ENCODE measurements at regions not wholly inside any gene's neighbourhood (a gene's known extent, or its start where the extent isn't known, plus 50 kb on each side); places are given as distances from the start of the nearest gene placed in this dataset.

DNA sequence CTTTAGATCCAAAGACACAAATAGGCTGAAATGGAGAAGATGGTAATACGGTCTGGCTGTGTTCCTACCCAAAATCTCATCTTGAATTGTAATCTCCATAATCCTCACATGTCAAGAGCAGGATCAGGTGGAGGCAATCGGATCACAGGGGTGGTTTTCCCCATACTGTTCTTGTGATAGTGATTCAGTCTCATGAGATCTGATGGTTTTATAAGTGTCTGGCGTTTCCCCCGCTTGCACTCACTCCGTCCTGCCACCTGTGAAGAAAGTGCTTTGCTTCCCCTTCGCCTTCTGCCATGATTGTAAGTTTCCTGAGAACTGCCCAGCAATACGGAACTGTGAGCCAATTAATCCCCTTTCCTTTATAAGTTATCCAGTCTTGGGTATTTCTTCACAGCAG, 1795.5 kb upstream of the FLRT2 start:
- no peak for DNase-seq (ENCODE audit: low read depth in 6 of 9, low spot score in 9 of 9)
- WGBS, result 80% methylated on average over 7 of the region's 7 CpGs

DNA sequence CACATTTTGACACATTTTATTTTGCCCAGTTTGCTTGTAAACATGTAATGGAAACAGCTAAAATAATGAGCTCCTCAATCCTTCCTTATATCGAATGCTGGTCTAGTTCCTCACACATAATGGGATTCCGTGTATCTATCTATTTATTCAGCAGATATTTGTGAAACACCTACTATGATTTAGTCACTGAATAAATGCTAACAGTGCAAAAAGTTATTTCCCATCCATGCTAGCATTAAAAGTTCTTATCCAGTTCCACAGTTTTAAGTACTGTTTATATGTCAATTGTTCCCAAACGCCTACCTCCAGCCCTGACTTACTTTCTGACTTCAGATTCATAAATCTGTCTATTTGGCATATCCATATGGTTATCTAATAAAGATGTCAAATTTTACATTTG, 1788.7 kb upstream of the FLRT2 start:
- H3K9me3 ChIP-seq (ENCODE audit: control insufficient read depth in 2 of 2, insufficient read depth in 1 of 2, low read length in 1 of 2), result no peaks in the 10 kb centered on the region
- no peaks in the 10 kb centered on the region for H3K4me1 ChIP-seq (ENCODE audit: control insufficient read depth in 2 of 2, insufficient read depth in 2 of 2, low read length in 2 of 2)
- 90% methylated on average over 3 of the region's 3 CpGs for WGBS
- no peaks in the 10 kb centered on the region for H3K36me3 ChIP-seq (ENCODE audit: control insufficient read depth in 2 of 2, insufficient read depth in 2 of 2, low read length in 1 of 2)
- no peak overlapping the region for H3K27ac ChIP-seq (ENCODE audit: low read depth in 1 of 2, low read length in 1 of 2)
- no peaks in the 10 kb centered on the region for H3K27me3 ChIP-seq (ENCODE audit: control insufficient read depth in 2 of 2, insufficient read depth in 1 of 2, low read length in 1 of 2)
- no peak for DNase-seq (ENCODE audit: low read depth in 6 of 9, low spot score in 9 of 9)
- no peak overlapping the region for H3K4me3 ChIP-seq (ENCODE audit: low read length in 2 of 2)

More for the DNA sequence above, 1795.5 kb upstream of the FLRT2 start:
- Histone ChIP-seq H3K9me3 (ENCODE audit: control insufficient read depth in 2 of 2, insufficient read depth in 1 of 2, low read length in 1 of 2) (peaks cover 0 to 3% of the 10 kb centered on the region in 2 donors), H3K4me1 (ENCODE audit: control insufficient read depth in 2 of 2, insufficient read depth in 2 of 2, low read length in 2 of 2) (no peaks in the 10 kb centered on the region), H3K27ac (ENCODE audit: low read depth in 1 of 2, low read length in 1 of 2) (no peak overlapping the region), H3K4me3 (ENCODE audit: low read length in 2 of 2) (no peak overlapping the region), H3K27me3 (ENCODE audit: control insufficient read depth in 2 of 2, insufficient read depth in 1 of 2, low read length in 1 of 2) (no peaks in the 10 kb centered on the region), H3K36me3 (ENCODE audit: control insufficient read depth in 2 of 2, insufficient read depth in 2 of 2, low read length in 1 of 2) (no peaks in the 10 kb centered on the region)

DNA sequence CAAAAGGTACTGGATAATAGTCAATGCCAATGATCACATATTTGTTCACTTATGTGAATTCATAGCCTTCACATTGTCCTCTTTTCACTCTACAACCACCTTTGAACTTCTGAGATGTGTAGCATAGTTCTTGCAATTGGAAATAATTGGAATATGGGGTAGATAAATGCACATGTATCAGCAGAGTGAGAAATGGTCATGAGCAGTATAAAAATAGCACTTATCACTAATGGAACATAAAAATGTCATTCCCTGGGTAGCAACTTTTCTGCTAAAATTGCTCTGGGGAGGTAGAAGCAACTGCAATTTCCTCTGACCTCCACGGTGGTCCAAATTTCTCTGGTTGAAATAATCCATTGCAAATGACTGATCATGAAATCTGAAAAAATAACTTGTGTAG, 1785.7 kb upstream of the FLRT2 start:
- H3K36me3 ChIP-seq (ENCODE audit: control insufficient read depth in 2 of 2, insufficient read depth in 2 of 2, low read length in 1 of 2), result no peaks in the 10 kb centered on the region
- WGBS, result 91% methylated on average over 1 of the region's 1 CpG

DNA sequence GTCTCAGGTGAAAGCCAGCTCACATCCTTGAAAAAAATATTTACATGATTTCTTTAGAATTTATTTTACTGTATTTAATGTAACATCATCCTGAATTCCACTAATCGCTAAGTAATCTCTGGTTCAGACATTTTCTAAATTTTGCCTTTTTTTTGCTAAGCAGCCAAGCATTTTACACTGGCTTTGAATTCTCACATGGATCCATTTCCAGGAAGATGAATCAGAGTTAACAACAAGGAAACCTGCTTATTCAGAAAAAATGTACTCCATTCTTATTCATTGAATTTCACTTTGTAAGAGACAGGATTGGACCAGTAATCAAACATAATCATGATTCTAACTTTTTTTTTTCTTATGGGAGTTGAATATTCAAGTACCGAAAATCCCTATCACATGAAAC, 1785.1 kb upstream of the FLRT2 start:
- no peaks in the 10 kb centered on the region for H3K9me3 ChIP-seq (ENCODE audit: control insufficient read depth in 2 of 2, insufficient read depth in 1 of 2, low read length in 1 of 2)
- no peak for DNase-seq (ENCODE audit: low read depth in 6 of 9, low spot score in 9 of 9)
- WGBS, result 97% methylated on average over 2 of the region's 2 CpGs

More for the DNA sequence above, 1785.7 kb upstream of the FLRT2 start:
- no peaks in the 10 kb centered on the region for H3K9me3 ChIP-seq (ENCODE audit: control insufficient read depth in 2 of 2, insufficient read depth in 1 of 2, low read length in 1 of 2)
- no peak overlapping the region for H3K4me3 ChIP-seq (ENCODE audit: low read length in 2 of 2)
- H3K4me1 ChIP-seq (ENCODE audit: control insufficient read depth in 2 of 2, insufficient read depth in 2 of 2, low read length in 2 of 2), result no peaks in the 10 kb centered on the region
- no peaks in the 10 kb centered on the region for H3K27me3 ChIP-seq (ENCODE audit: control insufficient read depth in 2 of 2, insufficient read depth in 1 of 2, low read length in 1 of 2)
- DNase-seq (ENCODE audit: low read depth in 6 of 9, low spot score in 9 of 9), result no peak
- H3K27ac ChIP-seq (ENCODE audit: low read depth in 1 of 2, low read length in 1 of 2), result no peak overlapping the region

DNA sequence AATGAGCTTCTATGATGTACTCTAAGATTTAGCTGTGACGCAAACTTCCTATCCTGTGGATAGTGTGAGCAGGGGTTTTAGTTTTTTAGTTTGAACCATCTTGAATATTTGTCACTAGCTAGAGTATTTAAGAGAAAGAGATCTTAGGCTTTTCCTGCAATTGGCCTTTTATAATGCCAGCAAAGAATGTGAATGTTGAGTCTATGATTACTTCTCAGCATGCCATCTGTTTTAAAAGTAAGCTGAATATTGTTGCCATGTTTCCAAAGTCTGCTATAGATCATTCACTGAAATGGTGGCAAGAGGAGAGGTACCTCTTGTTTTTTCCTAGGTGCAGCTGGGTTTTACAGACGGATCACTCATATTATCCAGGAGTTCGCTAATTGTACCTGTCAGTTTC, 1783.6 kb upstream of the FLRT2 start:
- DNase-seq (ENCODE audit: low read depth in 6 of 9, low spot score in 9 of 9), result no peak
- WGBS, result 96% methylated on average over 3 of the region's 3 CpGs
- Histone ChIP-seq H3K27me3 (ENCODE audit: control insufficient read depth in 2 of 2, insufficient read depth in 1 of 2, low read length in 1 of 2) (no peaks in the 10 kb centered on the region), H3K9me3 (ENCODE audit: control insufficient read depth in 2 of 2, insufficient read depth in 1 of 2, low read length in 1 of 2) (no peaks in the 10 kb centered on the region), H3K4me3 (ENCODE audit: low read length in 2 of 2) (no peak overlapping the region), H3K27ac (ENCODE audit: low read depth in 1 of 2, low read length in 1 of 2) (no peak overlapping the region), H3K4me1 (ENCODE audit: control insufficient read depth in 2 of 2, insufficient read depth in 2 of 2, low read length in 2 of 2) (no peaks in the 10 kb centered on the region), H3K36me3 (ENCODE audit: control insufficient read depth in 2 of 2, insufficient read depth in 2 of 2, low read length in 1 of 2) (no peaks in the 10 kb centered on the region)

More for the DNA sequence above, 1785.1 kb upstream of the FLRT2 start:
- H3K36me3 ChIP-seq (ENCODE audit: control insufficient read depth in 2 of 2, insufficient read depth in 2 of 2, low read length in 1 of 2), result no peaks in the 10 kb centered on the region
- H3K27ac ChIP-seq (ENCODE audit: low read depth in 1 of 2, low read length in 1 of 2), result no peak overlapping the region
- H3K4me1 ChIP-seq (ENCODE audit: control insufficient read depth in 2 of 2, insufficient read depth in 2 of 2, low read length in 2 of 2), result no peaks in the 10 kb centered on the region
- no peak overlapping the region for H3K4me3 ChIP-seq (ENCODE audit: low read length in 2 of 2)
- no peaks in the 10 kb centered on the region for H3K27me3 ChIP-seq (ENCODE audit: control insufficient read depth in 2 of 2, insufficient read depth in 1 of 2, low read length in 1 of 2)

DNA sequence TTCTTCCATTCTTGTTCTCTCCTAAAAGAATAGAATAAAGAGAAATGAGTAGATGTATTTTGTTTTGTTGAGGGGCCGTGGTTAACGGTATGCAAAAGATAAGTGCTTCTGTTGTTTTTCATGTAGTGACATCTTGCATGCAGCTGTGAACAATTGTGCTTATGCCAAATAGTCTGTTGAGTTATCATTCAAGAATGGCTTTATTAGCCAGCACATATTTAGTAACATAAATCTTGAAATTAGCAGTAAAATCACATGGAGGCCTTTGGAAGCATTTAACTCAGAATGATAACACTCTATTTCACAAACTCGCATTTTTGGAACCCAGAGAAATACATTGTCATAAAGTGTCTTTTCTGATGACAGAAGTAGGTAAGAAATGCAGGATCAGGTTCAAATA, 1772.0 kb upstream of the FLRT2 start:
- no peak overlapping the region for H3K27ac ChIP-seq (ENCODE audit: low read depth in 1 of 2, low read length in 1 of 2)
- H3K4me1 ChIP-seq (ENCODE audit: control insufficient read depth in 2 of 2, insufficient read depth in 2 of 2, low read length in 2 of 2), result no peaks in the 10 kb centered on the region
- no peaks in the 10 kb centered on the region for H3K36me3 ChIP-seq (ENCODE audit: control insufficient read depth in 2 of 2, insufficient read depth in 2 of 2, low read length in 1 of 2)
- H3K4me3 ChIP-seq (ENCODE audit: low read length in 2 of 2), result no peak overlapping the region
- WGBS, result 91% methylated on average over 3 of the region's 3 CpGs
- no peaks in the 10 kb centered on the region for H3K9me3 ChIP-seq (ENCODE audit: control insufficient read depth in 2 of 2, insufficient read depth in 1 of 2, low read length in 1 of 2)
- DNase-seq (ENCODE audit: low read depth in 6 of 9, low spot score in 9 of 9), result no peak
- H3K27me3 ChIP-seq (ENCODE audit: control insufficient read depth in 2 of 2, insufficient read depth in 1 of 2, low read length in 1 of 2), result no peaks in the 10 kb centered on the region

DNA sequence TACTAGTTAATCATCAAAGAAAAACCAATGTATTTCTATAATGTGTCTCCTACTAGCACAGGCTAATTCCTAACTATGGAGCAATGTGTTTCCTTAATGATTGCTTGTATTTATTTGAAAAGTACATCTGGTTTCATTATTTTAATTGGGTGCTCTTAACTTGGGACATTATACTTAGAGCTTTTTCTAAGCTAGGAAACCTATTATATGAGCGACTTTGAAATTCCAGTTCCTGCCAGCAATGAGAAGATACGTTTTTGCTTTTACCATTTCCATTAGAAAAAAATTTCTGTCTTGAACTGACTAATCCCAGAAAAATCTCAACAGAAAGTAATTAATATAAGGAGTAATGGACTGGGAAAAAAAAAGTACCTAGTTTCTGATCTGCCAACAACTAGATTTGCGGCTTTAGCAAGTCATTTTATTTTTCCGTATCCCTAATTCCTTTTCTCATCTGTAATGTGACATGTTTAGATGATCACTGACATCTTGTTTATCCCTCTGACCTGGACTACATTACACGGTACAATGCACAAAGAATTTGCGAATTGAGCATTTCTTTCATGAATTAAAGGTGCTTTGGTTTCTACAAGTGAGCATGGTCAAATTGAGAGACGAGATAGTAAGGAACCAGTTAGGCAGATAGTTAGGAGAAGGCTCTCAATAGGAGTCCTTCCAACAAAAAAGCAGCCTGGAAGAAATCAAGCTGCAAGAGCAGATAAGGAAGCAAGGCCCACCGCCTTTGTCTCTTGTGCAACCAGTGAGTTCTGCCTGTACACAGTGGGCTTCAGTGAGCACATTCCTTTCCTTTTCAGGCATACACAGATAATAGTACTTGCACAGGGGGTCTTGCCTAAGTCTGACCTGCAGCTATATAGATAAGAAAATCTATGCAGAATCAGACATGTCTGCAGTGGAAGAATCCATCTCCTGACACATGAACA, 1765.0 kb upstream of the FLRT2 start:
- H3K36me3 ChIP-seq (ENCODE audit: control insufficient read depth in 2 of 2, insufficient read depth in 2 of 2, low read length in 1 of 2), result no peaks in the 10 kb centered on the region
- no peaks in the 10 kb centered on the region for H3K4me1 ChIP-seq (ENCODE audit: control insufficient read depth in 2 of 2, insufficient read depth in 2 of 2, low read length in 2 of 2)
- H3K27me3 ChIP-seq (ENCODE audit: control insufficient read depth in 2 of 2, insufficient read depth in 1 of 2, low read length in 1 of 2), result no peaks in the 10 kb centered on the region
- no peak for DNase-seq (ENCODE audit: low read depth in 6 of 9, low spot score in 9 of 9)
- no peak overlapping the region for H3K27ac ChIP-seq (ENCODE audit: low read depth in 1 of 2, low read length in 1 of 2)
- H3K4me3 ChIP-seq (ENCODE audit: low read length in 2 of 2), result no peak overlapping the region
- no peaks in the 10 kb centered on the region for H3K9me3 ChIP-seq (ENCODE audit: control insufficient read depth in 2 of 2, insufficient read depth in 1 of 2, low read length in 1 of 2)
- 92% methylated on average over 8 of the region's 8 CpGs for WGBS

DNA sequence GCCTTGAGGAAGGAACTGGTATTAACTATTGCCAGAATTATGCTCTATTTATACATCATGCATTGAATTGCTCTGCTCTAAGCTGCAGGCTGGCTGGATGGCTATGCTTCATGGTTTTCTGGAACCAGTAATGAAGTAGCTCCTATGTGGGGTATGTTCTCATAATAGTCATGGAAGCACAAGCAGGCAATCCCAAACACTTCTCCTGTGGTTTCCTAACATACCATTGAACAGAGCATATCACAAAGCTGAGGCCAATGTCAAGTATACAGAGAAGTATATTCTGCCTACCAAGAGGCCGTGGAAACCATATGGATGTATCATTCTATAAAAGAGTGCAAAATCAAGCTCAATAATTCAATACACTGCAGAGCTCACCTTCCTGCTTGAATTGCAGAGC, 1752.4 kb upstream of the FLRT2 start:
- DNase-seq (ENCODE audit: low read depth in 6 of 9, low spot score in 9 of 9), result no peak
- Histone ChIP-seq H3K27me3 (ENCODE audit: control insufficient read depth in 2 of 2, insufficient read depth in 1 of 2, low read length in 1 of 2) (no peaks in the 10 kb centered on the region), H3K36me3 (ENCODE audit: control insufficient read depth in 2 of 2, insufficient read depth in 2 of 2, low read length in 1 of 2) (no peaks in the 10 kb centered on the region), H3K27ac (ENCODE audit: low read depth in 1 of 2, low read length in 1 of 2) (no peak overlapping the region), H3K4me3 (ENCODE audit: low read length in 2 of 2) (no peak overlapping the region), H3K4me1 (ENCODE audit: control insufficient read depth in 2 of 2, insufficient read depth in 2 of 2, low read length in 2 of 2) (no peaks in the 10 kb centered on the region), H3K9me3 (ENCODE audit: control insufficient read depth in 2 of 2, insufficient read depth in 1 of 2, low read length in 1 of 2) (no peaks in the 10 kb centered on the region)
- 94% methylated on average over 1 of the region's 1 CpG for WGBS

DNA sequence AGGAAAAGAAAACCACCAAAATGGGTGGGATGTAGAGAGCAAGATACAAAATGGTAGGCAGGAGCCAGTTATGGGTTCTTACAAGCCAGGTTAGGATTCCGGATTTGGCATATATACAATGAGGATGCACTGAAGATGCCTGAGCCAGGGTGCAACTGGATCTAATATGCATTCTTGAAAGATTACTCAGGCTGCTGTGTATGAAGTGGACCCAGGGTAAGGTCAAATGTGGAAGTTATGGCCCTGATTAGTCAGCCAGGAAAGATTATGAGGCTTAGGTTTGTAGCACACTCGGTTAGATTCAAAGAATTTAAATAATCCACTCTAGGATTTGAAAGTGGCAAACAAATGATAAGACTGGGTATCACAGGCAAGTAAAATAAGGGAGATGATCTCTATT, 1750.7 kb upstream of the FLRT2 start:
- no peak overlapping the region for H3K4me3 ChIP-seq (ENCODE audit: low read length in 2 of 2)
- no peaks in the 10 kb centered on the region for H3K9me3 ChIP-seq (ENCODE audit: control insufficient read depth in 2 of 2, insufficient read depth in 1 of 2, low read length in 1 of 2)
- H3K27ac ChIP-seq (ENCODE audit: low read depth in 1 of 2, low read length in 1 of 2), result no peak overlapping the region
- H3K27me3 ChIP-seq (ENCODE audit: control insufficient read depth in 2 of 2, insufficient read depth in 1 of 2, low read length in 1 of 2), result no peaks in the 10 kb centered on the region
- H3K4me1 ChIP-seq (ENCODE audit: control insufficient read depth in 2 of 2, insufficient read depth in 2 of 2, low read length in 2 of 2), result no peaks in the 10 kb centered on the region
- no peaks in the 10 kb centered on the region for H3K36me3 ChIP-seq (ENCODE audit: control insufficient read depth in 2 of 2, insufficient read depth in 2 of 2, low read length in 1 of 2)
- WGBS, result 95% methylated on average over 2 of the region's 2 CpGs
- no peak for DNase-seq (ENCODE audit: low read depth in 6 of 9, low spot score in 9 of 9)

Data from thymus (tissue), 11 donors.